WTC11 (cell line): ENCODE measurements at regions not wholly inside any gene's neighbourhood (a gene's known extent, or its start where the extent isn't known, plus 50 kb on each side); places are given as distances from the start of the nearest gene placed in this dataset.

Experiments used
- ATAC-seq: fragments of 200-7000 bp; cut with Tn5 transposase; 2 replicates; pipeline ENCODE4 v1.10.0; 2021; ENCODE audit warnings: mild to moderate bottlenecking, moderate library complexity
- CTCF ChIA-PET: fragments of 300-600 bp; sonication (Branson Sonifier 250); formaldehyde crosslinking; loops from one replicate; lab custom pipeline; 2021; ENCODE audit warnings: antibody characterized with exemption; lab: Charles Lee
- POLR2A ChIA-PET: fragments of 350-600 bp; sonication (Branson Sonifier 250); formaldehyde crosslinking; loops from one replicate; lab custom pipeline; 2021; ENCODE audit warnings: antibody characterized with exemption; lab: Charles Lee
- DNase-seq: peaks from one replicate; pipeline ENCODE4 v3.0.0; 2021; ENCODE audit warnings: low spot score
- H3K27ac Mint-ChIP-seq: 2 replicates; pipeline ENCODE4 v1.8.0; 2021; ENCODE audit warnings: mixed read lengths
- H3K27me3 Mint-ChIP-seq: 2 replicates; pipeline ENCODE4 v1.8.0; 2021; ENCODE audit warnings: low read depth, mild to moderate bottlenecking, moderate library complexity, mixed read lengths
- H3K36me3 Mint-ChIP-seq: 2 replicates; pipeline ENCODE4 v1.8.0; 2021; ENCODE audit warnings: mixed read lengths
- H3K4me1 Mint-ChIP-seq: 2 replicates; pipeline ENCODE4 v1.8.0; 2022; ENCODE audit warnings: mixed read lengths
- H3K4me3 Mint-ChIP-seq: 2 replicates; pipeline ENCODE4 v1.8.0; 2021; ENCODE audit warnings: mild to moderate bottlenecking, moderate library complexity, mixed read lengths
- H3K9me3 Mint-ChIP-seq: 2 replicates; pipeline ENCODE4 v1.8.0; 2021; ENCODE audit warnings: mixed read lengths
- CBFB ChIP-seq: sonication (generic); formaldehyde crosslinking; IDR thresholded peaks from 2 replicates; pipeline ENCODE4 v1.8.1; 2022; ENCODE audit warnings: mild to moderate bottlenecking, low read depth, missing genetic modification reagents
- E2F4 ChIP-seq: sonication (generic); formaldehyde crosslinking; IDR thresholded peaks from 2 replicates; pipeline ENCODE4 v1.8.1; 2022; ENCODE audit warnings: low read depth, mild to moderate bottlenecking, moderate library complexity, missing genetic modification reagents, borderline replicate concordance
- EMX1 ChIP-seq: fragments of 250-450 bp; sonication (Bioruptor Pico); IDR thresholded peaks from 2 replicates; pipeline ENCODE4 v1.8.0; 2021; ENCODE audit warnings: mild to moderate bottlenecking
- JAZF1 ChIP-seq: fragments of 250-450 bp; sonication (Bioruptor Pico); IDR thresholded peaks from 2 replicates; pipeline ENCODE4 v1.9.0; 2021; ENCODE audit warnings: moderate library complexity, mild to moderate bottlenecking, inconsistent platforms
- MXD4 ChIP-seq: fragments of 250-450 bp; sonication (Bioruptor Pico); IDR thresholded peaks from 2 replicates; pipeline ENCODE4 v1.8.0; 2021; ENCODE audit warnings: mild to moderate bottlenecking, moderate library complexity, borderline replicate concordance
- NFATC4 ChIP-seq: fragments of 250-450 bp; sonication (Bioruptor Pico); IDR thresholded peaks from 2 replicates; pipeline ENCODE4 v1.9.0; 2021; ENCODE audit warnings: mild to moderate bottlenecking
- PRDM15 ChIP-seq: sonication (generic); formaldehyde crosslinking; IDR thresholded peaks from 2 replicates; pipeline ENCODE4 v1.8.0; 2022; ENCODE audit warnings: missing genetic modification reagents
- PRRX2 ChIP-seq: fragments of 250-450 bp; sonication (Bioruptor Pico); IDR thresholded peaks from 2 replicates; pipeline ENCODE4 v1.8.0; 2021; ENCODE audit warnings: mild to moderate bottlenecking
- RORB ChIP-seq: fragments of 250-450 bp; sonication (Bioruptor Pico); IDR thresholded peaks from 2 replicates; pipeline ENCODE4 v1.9.0; 2021; ENCODE audit warnings: mild to moderate bottlenecking
- TEAD1 ChIP-seq: sonication (generic); formaldehyde crosslinking; IDR thresholded peaks from 2 replicates; pipeline ENCODE4 v1.8.0; 2022; ENCODE audit warnings: mild to moderate bottlenecking, missing genetic modification reagents
- ZBTB43 ChIP-seq: sonication (generic); formaldehyde crosslinking; IDR thresholded peaks from 2 replicates; pipeline ENCODE4 v1.8.1; 2023; ENCODE audit warnings: mild to moderate bottlenecking, missing genetic modification reagents
- ZNF512 ChIP-seq: sonication (generic); formaldehyde crosslinking; IDR thresholded peaks from 2 replicates; pipeline ENCODE4 v1.8.1; 2022; ENCODE audit warnings: missing genetic modification reagents, borderline replicate concordance
- TF ChIP-seq, protein P1 (sequence below): fragments of 200-600 bp; IDR thresholded peaks from 2 replicates; pipeline ENCODE4 v1.8.0; 2022; ENCODE audit warnings: antibody characterized with exemption
- TF ChIP-seq, protein P2 (sequence below): sonication (generic); formaldehyde crosslinking; conservative IDR thresholded peaks from 2 replicates; pipeline ENCODE4 v1.8.1; 2023; ENCODE audit warnings: mild to moderate bottlenecking, low read depth, missing genetic modification reagents, moderate library complexity
- TF ChIP-seq, protein P3 (sequence below): sonication (generic); formaldehyde crosslinking; IDR thresholded peaks from 2 replicates; pipeline ENCODE4 v1.8.1; 2022; ENCODE audit warnings: mild to moderate bottlenecking, moderate library complexity, missing genetic modification reagents
- TF ChIP-seq, protein P4 (sequence below): fragments of 250-450 bp; sonication (Bioruptor Pico); IDR thresholded peaks from 2 replicates; pipeline ENCODE4 v1.9.0; 2021; ENCODE audit warnings: mild to moderate bottlenecking
- TF ChIP-seq, protein P5 (sequence below): sonication (generic); formaldehyde crosslinking; IDR thresholded peaks from 2 replicates; pipeline ENCODE4 v1.8.0; 2022; ENCODE audit warnings: mild to moderate bottlenecking, missing genetic modification reagents

- CTCF ChIA-PET = no interaction called here
- POLR2A ChIA-PET = interaction anchor here (0.7 kb wide), 1 partner anchor 21 kb away, joined by 3 read pairs; no protein-coding TSS in a partner anchor
- H3K4me3 Mint-ChIP-seq = no peak overlapping the region
- no peaks in the 10 kb centered on the region for H3K27me3 Mint-ChIP-seq
- DNase-seq (no peak), ATAC-seq (no peak)
- peaks cover 4% of the 10 kb centered on the region for H3K4me1 Mint-ChIP-seq
- H3K36me3 Mint-ChIP-seq = no peaks in the 10 kb centered on the region
- H3K9me3 Mint-ChIP-seq = no peaks in the 10 kb centered on the region
- H3K27ac Mint-ChIP-seq = no peak overlapping the region
- no peak for TF ChIP-seq NFATC4
- TF ChIP-seq CBFB (CRISPR knock-in tag) = no peak
- no peak for TF ChIP-seq MXD4
- TF ChIP-seq ZNF512 (CRISPR knock-in tag) = no peak
- TF ChIP-seq, protein P1, sequence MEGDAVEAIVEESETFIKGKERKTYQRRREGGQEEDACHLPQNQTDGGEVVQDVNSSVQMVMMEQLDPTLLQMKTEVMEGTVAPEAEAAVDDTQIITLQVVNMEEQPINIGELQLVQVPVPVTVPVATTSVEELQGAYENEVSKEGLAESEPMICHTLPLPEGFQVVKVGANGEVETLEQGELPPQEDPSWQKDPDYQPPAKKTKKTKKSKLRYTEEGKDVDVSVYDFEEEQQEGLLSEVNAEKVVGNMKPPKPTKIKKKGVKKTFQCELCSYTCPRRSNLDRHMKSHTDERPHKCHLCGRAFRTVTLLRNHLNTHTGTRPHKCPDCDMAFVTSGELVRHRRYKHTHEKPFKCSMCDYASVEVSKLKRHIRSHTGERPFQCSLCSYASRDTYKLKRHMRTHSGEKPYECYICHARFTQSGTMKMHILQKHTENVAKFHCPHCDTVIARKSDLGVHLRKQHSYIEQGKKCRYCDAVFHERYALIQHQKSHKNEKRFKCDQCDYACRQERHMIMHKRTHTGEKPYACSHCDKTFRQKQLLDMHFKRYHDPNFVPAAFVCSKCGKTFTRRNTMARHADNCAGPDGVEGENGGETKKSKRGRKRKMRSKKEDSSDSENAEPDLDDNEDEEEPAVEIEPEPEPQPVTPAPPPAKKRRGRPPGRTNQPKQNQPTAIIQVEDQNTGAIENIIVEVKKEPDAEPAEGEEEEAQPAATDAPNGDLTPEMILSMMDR = no peak
- no peak for TF ChIP-seq EMX1 (CRISPR knock-in tag)
- TF ChIP-seq JAZF1 (CRISPR knock-in tag) = no peak
- TF ChIP-seq TEAD1 (CRISPR knock-in tag) = no peak
- TF ChIP-seq, protein P2, sequence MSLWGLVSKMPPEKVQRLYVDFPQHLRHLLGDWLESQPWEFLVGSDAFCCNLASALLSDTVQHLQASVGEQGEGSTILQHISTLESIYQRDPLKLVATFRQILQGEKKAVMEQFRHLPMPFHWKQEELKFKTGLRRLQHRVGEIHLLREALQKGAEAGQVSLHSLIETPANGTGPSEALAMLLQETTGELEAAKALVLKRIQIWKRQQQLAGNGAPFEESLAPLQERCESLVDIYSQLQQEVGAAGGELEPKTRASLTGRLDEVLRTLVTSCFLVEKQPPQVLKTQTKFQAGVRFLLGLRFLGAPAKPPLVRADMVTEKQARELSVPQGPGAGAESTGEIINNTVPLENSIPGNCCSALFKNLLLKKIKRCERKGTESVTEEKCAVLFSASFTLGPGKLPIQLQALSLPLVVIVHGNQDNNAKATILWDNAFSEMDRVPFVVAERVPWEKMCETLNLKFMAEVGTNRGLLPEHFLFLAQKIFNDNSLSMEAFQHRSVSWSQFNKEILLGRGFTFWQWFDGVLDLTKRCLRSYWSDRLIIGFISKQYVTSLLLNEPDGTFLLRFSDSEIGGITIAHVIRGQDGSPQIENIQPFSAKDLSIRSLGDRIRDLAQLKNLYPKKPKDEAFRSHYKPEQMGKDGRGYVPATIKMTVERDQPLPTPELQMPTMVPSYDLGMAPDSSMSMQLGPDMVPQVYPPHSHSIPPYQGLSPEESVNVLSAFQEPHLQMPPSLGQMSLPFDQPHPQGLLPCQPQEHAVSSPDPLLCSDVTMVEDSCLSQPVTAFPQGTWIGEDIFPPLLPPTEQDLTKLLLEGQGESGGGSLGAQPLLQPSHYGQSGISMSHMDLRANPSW (CRISPR knock-in tag) = no peak
- TF ChIP-seq, protein P3, sequence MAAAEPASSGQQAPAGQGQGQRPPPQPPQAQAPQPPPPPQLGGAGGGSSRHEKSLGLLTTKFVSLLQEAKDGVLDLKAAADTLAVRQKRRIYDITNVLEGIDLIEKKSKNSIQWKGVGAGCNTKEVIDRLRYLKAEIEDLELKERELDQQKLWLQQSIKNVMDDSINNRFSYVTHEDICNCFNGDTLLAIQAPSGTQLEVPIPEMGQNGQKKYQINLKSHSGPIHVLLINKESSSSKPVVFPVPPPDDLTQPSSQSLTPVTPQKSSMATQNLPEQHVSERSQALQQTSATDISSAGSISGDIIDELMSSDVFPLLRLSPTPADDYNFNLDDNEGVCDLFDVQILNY (CRISPR knock-in tag) = no peak
- TF ChIP-seq RORB (CRISPR knock-in tag) = no peak
- TF ChIP-seq, protein P4, sequence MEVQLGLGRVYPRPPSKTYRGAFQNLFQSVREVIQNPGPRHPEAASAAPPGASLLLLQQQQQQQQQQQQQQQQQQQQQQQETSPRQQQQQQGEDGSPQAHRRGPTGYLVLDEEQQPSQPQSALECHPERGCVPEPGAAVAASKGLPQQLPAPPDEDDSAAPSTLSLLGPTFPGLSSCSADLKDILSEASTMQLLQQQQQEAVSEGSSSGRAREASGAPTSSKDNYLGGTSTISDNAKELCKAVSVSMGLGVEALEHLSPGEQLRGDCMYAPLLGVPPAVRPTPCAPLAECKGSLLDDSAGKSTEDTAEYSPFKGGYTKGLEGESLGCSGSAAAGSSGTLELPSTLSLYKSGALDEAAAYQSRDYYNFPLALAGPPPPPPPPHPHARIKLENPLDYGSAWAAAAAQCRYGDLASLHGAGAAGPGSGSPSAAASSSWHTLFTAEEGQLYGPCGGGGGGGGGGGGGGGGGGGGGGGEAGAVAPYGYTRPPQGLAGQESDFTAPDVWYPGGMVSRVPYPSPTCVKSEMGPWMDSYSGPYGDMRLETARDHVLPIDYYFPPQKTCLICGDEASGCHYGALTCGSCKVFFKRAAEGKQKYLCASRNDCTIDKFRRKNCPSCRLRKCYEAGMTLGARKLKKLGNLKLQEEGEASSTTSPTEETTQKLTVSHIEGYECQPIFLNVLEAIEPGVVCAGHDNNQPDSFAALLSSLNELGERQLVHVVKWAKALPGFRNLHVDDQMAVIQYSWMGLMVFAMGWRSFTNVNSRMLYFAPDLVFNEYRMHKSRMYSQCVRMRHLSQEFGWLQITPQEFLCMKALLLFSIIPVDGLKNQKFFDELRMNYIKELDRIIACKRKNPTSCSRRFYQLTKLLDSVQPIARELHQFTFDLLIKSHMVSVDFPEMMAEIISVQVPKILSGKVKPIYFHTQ (CRISPR knock-in tag) = no peak
- TF ChIP-seq E2F4 (CRISPR knock-in tag) = no peak
- TF ChIP-seq PRDM15 = no peak
- TF ChIP-seq ZBTB43 (CRISPR knock-in tag) = no peak
- TF ChIP-seq, protein P5, sequence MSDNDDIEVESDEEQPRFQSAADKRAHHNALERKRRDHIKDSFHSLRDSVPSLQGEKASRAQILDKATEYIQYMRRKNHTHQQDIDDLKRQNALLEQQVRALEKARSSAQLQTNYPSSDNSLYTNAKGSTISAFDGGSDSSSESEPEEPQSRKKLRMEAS (CRISPR knock-in tag) = no peak
- no peak for TF ChIP-seq PRRX2 (CRISPR knock-in tag)
These were observed 262.9 kb upstream of the GATB start for GRCh38 chr4:152023674-152024073.
